A673 (cell line): ENCODE measurements at regions not wholly inside any gene's neighbourhood (a gene's known extent, or its start where the extent isn't known, plus 50 kb on each side); places are given as distances from the start of the nearest gene placed in this dataset.

Experiments
- CTCF ChIP-seq: fragments of 300-800, 200-600 bp; sonication (generic); conservative IDR thresholded peaks from 2 replicates; pipeline ENCODE4 v1.5.1; 2017; ENCODE audit warnings: low read depth, mild to moderate bottlenecking, antibody characterized with exemption, low read length, moderate library complexity, mixed read lengths
- EZH2 ChIP-seq: fragments of 200-600 bp; sonication (generic); IDR thresholded peaks from 2 replicates; pipeline ENCODE4 v1.6.1; 2017; ENCODE audit warnings: borderline replicate concordance, low read depth, mild to moderate bottlenecking, mixed read lengths, antibody characterized with exemption, low read length; ENCODE audit not compliant: poor library complexity, severe bottlenecking

- TF ChIP-seq CTCF (no peak), EZH2 (no peak)
Measured at GRCh38 chr1:112067989-112068388, 78.5 kb upstream of the KCND3 start.
